ENCODE measurements at regions not wholly inside any gene's neighbourhood (a gene's known extent, or its start where the extent isn't known, plus 50 kb on each side); places are given as distances from the start of the nearest gene placed in this dataset.
"Not testable (repeated sequence)": the region's sequence is repeated elsewhere in the genome, so short reads cannot be mapped to it uniquely, and the experiment has no call there.

DNA sequence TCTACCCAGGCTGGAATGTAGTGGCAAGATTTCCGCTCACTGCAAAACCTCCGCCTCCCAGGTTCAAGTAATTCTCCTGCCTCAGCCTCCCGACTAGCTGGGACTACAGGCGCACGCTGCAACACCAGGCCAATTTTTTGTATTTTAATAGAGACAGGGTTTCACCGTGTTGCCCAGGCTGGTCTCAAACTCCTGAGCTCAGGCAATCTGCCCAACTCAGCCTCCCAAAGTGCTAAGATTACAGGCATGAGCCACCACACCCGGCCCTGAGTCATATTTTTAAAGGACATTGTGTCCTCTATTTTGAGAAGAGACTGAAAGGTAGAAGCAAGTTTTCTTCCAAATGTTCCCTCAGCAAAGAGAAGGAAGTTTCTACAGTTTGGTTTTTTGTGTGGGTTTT is 227.1 kb downstream of the KCTD12 start:
- DNase-seq (ENCODE audit: low read depth), result not testable (repeated sequence)

DNA sequence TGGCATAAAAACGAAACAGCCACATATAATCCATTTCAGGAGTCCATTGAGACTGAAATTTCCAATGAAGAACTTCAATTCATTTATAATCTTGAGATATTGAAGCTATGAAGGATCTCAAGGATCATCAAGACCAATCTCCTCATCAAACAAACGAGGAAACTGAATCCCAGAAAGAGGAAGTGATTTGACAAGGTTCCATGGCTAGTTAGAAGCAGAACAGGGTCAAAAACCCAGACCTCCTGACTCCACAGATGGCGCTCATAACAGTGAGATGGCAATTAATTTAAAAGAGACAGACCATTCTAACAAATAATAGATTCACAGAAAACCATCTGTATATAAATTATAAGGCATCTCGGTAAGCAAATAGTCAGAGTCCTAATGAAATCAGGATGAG is 229.7 kb downstream of the KCTD12 start:
- DNase-seq (ENCODE audit: low read depth), result no peak

GRCh38 chr13:76656056-76656455 is 230.1 kb downstream of the KCTD12 start:
- DNase-seq (ENCODE audit: low read depth), result no peak

DNA sequence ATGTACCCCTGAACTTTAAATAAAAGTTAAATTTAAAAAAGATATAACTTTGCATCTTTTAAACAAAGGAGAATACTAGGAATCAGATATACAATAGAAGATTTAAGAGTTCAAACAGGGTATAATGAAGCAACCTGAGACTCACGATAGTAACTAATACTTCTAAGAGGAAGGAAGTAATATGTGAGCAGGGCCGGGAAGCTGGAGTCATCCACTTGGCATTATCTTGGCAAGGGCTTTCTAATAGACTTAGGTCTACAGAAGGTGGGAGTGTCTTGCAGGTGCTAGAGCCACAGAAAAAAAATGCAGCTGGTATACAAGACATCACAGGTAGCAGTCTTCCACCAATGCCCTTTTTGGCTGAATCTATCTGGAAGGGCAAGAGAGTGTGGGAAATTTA is 231.9 kb downstream of the KCTD12 start:
- DNase-seq (ENCODE audit: low read depth), result no peak

DNA sequence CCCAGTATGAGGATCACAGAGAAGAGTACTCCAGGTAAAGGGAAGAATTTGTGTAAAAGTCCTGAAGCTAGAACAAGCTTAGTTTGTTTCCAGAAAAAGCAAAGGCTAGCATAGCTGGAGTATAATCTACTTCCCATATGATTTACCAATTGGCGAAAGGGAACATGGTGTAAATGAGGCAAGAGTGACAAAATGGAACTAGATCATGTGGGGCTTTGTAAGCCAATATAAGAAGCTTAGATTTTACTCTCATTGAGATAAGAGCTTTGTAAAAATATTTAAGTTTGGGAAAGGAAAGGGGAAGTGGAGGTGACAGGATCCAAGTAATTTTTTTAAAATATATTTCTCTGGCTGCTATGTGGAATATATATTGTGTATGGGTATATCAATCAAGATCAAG is 234.9 kb downstream of the KCTD12 start:
- DNase-seq (ENCODE audit: low read depth), result no peak

- no peak for DNase-seq (ENCODE audit: low read depth)
Observed at GRCh38 chr13:76647550-76647949, 238.7 kb downstream of the KCTD12 start.

DNA sequence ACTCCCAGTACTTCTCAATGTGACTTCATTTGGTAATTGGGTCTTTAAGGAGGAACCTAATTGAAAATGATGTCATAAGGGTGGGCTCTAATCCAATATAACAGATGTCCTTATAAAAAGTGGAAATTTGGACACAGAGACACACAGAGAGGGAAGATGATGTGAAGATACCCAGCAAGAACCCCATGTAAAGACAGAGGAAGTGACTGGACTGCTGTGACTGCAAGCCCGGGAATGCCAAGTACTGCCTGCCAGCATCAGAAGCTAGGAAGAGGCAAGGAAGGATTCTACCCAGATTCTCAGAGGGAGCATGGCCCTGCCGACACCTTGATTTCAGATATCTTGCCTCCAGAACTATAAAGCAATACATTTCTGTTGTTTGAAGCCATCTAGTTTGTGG is 239.3 kb downstream of the KCTD12 start:
- no peak for DNase-seq (ENCODE audit: low read depth)

GRCh38 chr13:76645632-76646031 is 240.6 kb downstream of the KCTD12 start:
- DNase-seq (ENCODE audit: low read depth), result no peak

DNA sequence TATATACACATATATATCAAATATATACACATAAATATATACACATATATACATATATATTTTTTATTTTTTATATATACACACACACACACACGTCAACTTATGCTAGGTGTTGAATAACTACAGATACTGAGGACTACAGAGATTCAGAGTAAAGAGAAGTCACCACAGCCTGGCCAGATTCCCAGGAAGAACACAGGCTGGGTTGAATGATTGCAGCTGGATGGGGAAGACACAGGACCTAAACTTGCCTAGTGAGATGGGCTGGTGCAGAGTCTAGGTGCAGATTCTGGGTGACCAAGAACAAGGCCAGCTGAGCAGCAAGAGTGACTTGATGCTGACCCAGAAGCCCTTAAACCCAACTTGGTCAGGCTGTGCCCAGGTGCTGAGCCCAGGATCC is 241.3 kb downstream of the KCTD12 start:
- no peak for DNase-seq (ENCODE audit: low read depth)

GRCh38 chr13:76643596-76643995 is 242.6 kb downstream of the KCTD12 start:
- no peak for DNase-seq (ENCODE audit: low read depth)

DNA sequence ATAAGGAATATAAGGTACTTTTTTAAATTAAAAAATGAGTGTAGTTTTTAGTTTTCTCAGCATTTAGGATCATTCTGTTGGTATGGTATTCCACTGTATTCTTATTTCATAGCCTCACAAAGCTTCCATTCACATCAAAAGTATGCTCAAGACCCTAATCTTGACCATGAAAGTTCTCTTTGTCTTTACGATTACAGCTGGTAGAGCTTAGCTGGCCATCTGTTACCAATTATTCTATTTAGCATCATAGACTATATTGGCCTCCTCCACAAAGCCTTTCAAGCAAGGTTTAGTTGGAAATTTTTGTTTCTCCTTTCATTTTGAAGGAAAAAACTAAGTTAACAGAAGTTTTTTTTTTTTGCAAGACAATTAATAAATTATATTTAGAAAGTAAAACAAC is 245.1 kb downstream of the KCTD12 start:
- DNase-seq (ENCODE audit: low read depth), result no peak

DNA sequence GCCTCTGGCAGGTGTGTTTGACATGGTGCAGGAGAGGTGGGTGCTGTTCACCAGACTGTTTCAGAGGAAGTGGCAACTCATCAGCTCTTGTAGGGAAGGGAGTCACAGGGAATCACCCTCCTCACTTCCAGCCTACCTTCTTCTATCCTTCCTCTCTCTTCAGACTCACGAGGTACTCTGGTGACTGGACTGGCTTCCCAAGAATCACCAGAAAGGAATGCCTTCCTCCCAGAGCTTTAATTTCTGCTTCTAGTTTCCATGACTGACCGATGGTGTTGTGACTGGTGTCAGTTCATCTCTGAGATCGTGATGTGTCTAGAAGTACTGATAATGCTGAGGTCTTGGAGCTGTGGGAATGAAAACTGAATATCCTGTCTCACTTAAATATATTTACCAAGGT is 247.3 kb downstream of the KCTD12 start:
- DNase-seq (ENCODE audit: low read depth), result no peak

DNA sequence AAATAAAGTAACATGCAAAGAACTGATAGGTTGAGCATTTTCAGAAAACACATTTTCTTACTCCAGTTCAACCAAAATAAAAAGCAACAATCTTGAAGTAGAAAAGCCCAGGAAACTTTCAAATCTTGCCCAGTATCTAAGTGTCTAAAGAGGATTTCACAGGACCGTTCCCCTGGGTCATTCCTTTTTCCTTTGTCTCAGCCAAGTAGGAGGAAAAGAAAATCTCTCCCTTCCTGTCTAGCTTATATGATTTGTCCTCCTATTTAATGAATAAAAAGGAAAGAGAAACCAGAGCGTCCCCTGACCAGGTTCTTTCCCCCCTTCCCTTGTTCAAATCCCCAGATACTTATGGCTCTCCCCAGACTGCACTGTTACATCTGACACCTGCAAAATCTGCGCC is 248.0 kb downstream of the KCTD12 start:
- no peak for DNase-seq (ENCODE audit: low read depth)

GRCh38 chr13:76637641-76638141 is 248.5 kb downstream of the KCTD12 start:
- no peak for DNase-seq (ENCODE audit: low read depth)

DNA sequence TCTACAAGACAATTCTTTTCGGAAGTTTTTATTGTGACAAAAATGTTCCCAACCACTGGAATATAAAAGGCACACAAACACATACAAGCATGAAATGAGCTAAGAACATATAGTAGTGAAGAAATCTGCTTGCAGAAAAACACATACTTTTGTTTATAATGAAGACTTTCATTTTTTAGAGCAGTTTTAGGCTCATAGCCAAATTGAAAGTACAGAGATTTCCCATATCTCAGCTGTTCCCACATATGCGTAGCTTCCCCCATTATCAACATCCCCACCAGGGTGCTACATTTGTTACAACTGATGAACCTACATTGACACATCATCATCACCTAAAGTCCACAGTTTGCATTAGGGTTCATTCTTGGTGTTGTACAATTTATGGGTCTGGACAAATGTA is 249.4 kb downstream of the KCTD12 start:
- DNase-seq (ENCODE audit: low read depth), result no peak

DNA sequence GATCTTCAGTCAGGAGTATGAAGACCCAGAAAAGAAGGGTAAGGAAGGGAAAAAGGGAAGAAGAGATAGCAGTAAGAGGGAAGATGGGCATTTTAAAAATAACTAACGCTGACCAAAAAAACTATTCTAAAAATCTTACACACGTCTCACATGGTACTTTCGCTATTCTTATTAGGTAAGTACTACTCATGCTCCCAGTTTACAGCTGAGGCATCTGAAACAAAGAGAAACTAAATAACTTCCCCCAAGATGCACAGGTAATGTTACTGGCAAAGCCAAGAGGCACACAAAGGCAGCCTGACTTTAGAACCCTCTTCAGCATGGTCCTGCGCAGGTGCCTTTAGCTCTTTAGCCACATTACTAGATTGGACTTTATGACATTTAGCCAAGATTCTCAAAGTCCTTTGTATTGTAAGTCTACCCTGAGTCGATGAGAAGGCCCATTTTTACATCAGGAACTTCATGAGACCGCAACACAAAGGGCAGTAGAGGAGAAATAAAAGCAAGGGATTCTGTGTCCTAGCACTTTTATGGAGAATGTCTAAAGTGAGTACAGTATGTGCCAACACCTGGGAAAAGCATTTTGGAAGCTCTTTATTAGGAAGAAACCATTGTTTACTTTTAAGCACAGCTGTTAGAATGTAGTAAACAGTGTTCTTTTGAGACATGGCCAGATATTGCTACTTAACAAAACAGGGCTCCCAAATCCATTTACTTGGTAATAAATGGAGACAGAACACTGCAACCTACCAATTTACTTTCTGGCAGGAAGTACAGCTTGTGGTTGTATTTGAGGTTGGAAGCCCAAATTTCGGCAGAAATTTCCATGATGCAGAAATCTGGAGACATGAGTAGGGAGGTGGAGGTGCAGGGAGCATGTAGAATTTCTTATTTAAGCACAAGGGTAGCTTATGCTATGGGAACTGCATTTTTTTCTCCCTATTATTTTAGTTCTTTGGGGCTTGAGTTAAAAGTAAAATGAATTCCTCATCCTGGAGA is 250.7 kb downstream of the KCTD12 start:
- DNase-seq (ENCODE audit: low read depth), result no peak

DNA sequence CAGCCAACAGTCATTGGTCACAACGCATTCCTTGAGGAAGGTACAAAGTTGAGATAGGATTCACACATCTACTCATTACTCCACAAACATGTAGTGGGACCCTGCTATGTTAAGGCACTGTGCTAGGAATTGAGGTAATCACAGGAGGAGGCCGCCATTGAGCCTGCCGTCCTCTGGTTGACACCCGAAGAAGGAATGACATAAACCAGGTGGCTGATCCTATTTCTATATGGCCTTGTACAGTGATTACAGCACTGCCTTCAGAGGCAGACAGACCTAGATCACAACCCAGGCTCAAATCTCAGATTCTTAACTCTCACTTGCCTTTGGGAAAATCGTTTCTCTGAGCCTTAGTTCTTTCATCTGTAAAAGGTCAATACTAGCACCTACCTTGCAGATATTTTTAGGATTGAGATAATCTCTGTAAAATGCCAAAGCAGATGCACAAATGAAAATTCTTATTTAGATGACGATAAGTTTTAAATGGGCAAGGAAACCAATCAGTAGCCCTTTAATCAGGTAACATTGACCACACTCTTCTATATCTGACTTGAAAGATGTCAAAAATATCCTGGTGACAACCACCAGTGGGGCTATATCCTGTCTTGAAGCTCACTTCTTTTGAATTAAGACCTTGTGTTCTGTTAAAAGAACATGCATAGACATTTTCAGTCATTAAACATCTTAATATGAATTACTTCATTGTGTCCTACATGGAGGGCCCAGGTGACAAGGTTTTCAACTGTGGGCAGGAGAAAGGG is 251.6 kb downstream of the KCTD12 start:
- DNase-seq (ENCODE audit: low read depth), result no peak

GRCh38 chr13:76632401-76633044 is 253.7 kb downstream of the KCTD12 start:
- DNase-seq (ENCODE audit: low read depth), result no peak

DNA sequence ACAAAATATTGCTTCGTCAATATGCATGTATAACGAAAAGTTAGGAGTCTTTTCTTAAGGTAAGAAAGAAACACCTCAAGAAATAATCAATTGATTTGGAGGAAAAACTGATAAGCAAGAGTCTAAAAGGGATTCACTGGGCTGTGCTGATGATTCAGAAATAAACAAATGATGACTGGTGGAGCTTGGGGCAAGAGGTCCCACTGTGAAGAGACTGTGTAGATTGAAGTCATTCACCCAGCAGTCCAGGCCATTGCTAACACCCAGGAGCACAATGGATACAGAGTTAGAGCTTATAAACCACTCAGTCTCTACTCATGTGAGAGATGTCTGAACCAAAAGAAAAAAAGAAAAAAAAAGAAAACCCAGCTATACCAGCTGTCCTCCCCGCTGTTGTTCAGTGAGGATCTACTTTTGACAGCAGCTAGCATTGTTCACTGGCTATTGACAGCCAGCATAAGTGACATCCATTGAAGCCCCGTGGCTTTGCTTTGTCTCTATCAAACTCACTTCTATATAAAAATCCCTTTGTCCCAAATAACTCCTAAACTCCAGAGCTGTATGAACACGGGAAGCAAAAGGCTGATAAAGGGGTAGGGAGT is 255.5 kb downstream of the KCTD12 start:
- DNase-seq (ENCODE audit: low read depth), result no peak

GRCh38 chr13:76622315-76623040 is 263.7 kb downstream of the KCTD12 start:
- no peak for DNase-seq (ENCODE audit: low read depth)

- no peak for DNase-seq (ENCODE audit: low read depth)
Observed at GRCh38 chr13:76621705-76622104, 264.5 kb downstream of the KCTD12 start.
